Left ventricle myocardium inferior (tissue), 1 donor: ENCODE measurements at regions not wholly inside any gene's neighbourhood (a gene's known extent, or its start where the extent isn't known, plus 50 kb on each side); places are given as distances from the start of the nearest gene placed in this dataset.

ENCODE experiments used
- DNase-seq: peaks from one replicate; pipeline ENCODE4 v3.0.0-alpha.2; 2020
- H3K27ac ChIP-seq: fragments of 200-600 bp; replicated peaks from 2 replicates; pipeline ENCODE4 v1.8.0; 2021
- H3K27me3 ChIP-seq: fragments of 200-600 bp; 2 replicates; pipeline ENCODE4 v1.8.0; 2021; ENCODE audit warnings: low read depth
- H3K36me3 ChIP-seq: fragments of 200-600 bp; 2 replicates; pipeline ENCODE4 v1.8.0; 2021
- H3K4me1 ChIP-seq: fragments of 200-600 bp; 2 replicates; pipeline ENCODE4 v1.8.0; 2021
- H3K4me3 ChIP-seq: fragments of 200-600 bp; 2 replicates; pipeline ENCODE4 v1.8.0; 2021; ENCODE audit warnings: mild to moderate bottlenecking, moderate library complexity
- H3K9me3 ChIP-seq: fragments of 200-600 bp; replicated peaks from 2 replicates; pipeline ENCODE4 v1.8.0; 2021
- intact Hi-C: fragments of 100-400 bp; cut with micrococcal nuclease; formaldehyde crosslinking; loops from one replicate; pipeline ENCODE4 v1.11.0; 2022
- TF ChIP-seq, protein P1 (sequence below): fragments of 200-600 bp; IDR thresholded peaks from 2 replicates; pipeline ENCODE4 v1.8.0; 2021; ENCODE audit warnings: antibody characterized with exemption, mild to moderate bottlenecking, borderline replicate concordance
- donor health status: DM: no; HTN: yes; CAD: no; lungs with severe emphysema.

DNA sequence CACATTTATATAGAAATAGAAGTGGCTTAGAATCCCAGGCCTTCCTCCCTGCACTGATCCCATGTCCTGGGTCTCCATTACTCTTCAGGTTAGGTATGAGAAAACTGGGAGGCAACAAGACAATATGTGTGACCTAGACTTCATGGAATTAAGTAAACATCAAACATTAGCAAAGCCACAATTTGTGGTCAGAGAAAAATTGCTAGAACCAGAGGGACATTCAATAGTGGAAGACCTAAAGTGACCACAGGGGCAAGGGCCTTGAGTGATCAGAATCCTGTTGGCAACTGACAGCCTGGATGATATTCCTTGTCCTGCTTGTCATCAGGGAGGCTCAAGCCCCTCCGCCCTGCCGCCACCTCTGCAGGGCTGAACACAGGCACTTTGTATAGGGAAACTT lies 322.8 kb upstream of the CTNNB1 start:
- H3K27me3 ChIP-seq = no peaks in the 10 kb centered on the region
- no peaks in the 10 kb centered on the region for H3K36me3 ChIP-seq
- peaks cover 38% of the 10 kb centered on the region for H3K4me1 ChIP-seq
- no peaks in the 10 kb centered on the region for H3K9me3 ChIP-seq
- intact Hi-C loops = loop anchor here (5.0 to 10.0 kb wide), 3 partner anchors 98 to 326 kb away; no protein-coding TSS in a partner anchor
- H3K27ac ChIP-seq = peak overlapping the region; percentile 89
- H3K4me3 ChIP-seq = no peak overlapping the region
- DNase-seq = no peak
- TF ChIP-seq, protein P1, sequence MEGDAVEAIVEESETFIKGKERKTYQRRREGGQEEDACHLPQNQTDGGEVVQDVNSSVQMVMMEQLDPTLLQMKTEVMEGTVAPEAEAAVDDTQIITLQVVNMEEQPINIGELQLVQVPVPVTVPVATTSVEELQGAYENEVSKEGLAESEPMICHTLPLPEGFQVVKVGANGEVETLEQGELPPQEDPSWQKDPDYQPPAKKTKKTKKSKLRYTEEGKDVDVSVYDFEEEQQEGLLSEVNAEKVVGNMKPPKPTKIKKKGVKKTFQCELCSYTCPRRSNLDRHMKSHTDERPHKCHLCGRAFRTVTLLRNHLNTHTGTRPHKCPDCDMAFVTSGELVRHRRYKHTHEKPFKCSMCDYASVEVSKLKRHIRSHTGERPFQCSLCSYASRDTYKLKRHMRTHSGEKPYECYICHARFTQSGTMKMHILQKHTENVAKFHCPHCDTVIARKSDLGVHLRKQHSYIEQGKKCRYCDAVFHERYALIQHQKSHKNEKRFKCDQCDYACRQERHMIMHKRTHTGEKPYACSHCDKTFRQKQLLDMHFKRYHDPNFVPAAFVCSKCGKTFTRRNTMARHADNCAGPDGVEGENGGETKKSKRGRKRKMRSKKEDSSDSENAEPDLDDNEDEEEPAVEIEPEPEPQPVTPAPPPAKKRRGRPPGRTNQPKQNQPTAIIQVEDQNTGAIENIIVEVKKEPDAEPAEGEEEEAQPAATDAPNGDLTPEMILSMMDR = no peak

DNA sequence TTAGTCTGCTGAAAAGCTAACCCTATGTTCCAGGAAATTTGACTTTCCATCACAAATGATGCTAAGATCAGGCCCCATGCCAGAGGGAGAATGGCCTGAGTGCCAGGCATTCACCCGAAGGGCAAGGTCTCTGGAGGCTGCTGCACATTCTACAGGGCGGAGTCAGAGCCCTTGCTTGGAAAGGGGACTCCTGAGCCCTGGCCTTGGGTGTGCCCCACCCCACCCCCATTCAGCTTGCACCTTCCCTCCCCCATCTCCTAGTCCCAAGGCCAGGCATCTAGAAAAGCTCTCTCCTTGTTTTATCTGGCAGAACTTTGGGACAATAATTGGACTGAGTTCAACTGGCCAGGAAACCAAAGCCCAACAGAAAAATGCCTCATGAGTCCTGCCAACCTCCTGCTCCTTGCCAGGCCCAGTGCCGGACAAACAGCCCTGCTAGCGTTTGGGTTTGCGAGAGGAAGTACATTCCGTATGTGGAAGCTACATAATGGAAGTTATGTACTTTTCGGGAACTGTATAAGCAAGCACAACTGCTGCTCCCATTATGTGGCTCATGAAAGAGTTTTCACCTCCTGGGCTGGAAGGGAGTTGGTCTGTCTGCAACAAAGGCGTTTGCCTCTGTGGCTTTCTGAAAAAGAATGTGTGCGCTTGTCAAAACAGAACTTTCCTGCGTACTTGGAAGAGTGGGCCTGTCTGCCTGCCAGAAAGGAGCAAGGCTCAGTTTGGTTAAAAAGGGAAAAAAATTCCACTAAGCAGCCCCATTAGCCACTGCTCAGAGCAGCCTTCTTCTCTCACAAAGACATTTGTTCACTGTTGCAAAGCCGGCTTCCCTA lies 321.5 kb upstream of the CTNNB1 start:
- intact Hi-C loops = loop anchor here (5.0 to 10.0 kb wide), 3 partner anchors 97 to 324 kb away; no protein-coding TSS in a partner anchor
- Histone ChIP-seq H3K4me1 (peaks cover 38% of the 10 kb centered on the region), H3K9me3 (peaks cover 8% of the 10 kb centered on the region), H3K27ac (peak overlapping the region; percentile 89), H3K27me3 (no peaks in the 10 kb centered on the region), H3K36me3 (no peaks in the 10 kb centered on the region), H3K4me3 (peak overlapping the region; percentile 24)
- DNase-seq = peak; percentile 70
- TF ChIP-seq, protein P1 = no peak

DNA sequence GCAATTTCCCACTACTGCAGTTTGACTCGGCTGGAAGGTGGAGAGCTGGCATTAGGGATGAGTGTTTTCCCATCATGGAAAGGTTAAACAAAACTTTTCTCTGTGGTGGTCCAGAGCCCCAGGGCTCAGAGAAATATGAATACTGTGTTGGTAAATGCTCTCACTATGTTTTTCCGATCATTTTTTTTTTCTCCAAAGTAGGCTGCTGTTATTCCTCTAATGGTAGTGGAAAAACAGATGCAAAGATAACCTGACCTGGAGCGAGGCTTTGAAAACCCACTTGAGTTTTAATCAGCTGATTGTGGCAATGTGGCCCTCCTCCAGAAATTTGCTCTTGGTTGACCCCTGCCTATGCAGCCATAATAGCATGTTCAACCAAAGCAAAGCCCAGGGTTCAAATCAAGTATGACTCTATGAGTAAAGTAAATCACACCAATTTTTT lies 320.8 kb upstream of the CTNNB1 start:
- no peaks in the 10 kb centered on the region for H3K36me3 ChIP-seq
- peak overlapping the region; percentile 89 for H3K27ac ChIP-seq
- peaks cover 8% of the 10 kb centered on the region for H3K9me3 ChIP-seq
- peak overlapping the region; percentile 24 for H3K4me3 ChIP-seq
- H3K27me3 ChIP-seq = no peaks in the 10 kb centered on the region
- intact Hi-C loops = loop anchor here (5.0 to 10.0 kb wide), 3 partner anchors 96 to 324 kb away; no protein-coding TSS in a partner anchor
- TF ChIP-seq, protein P1 = no peak
- peaks cover 38% of the 10 kb centered on the region for H3K4me1 ChIP-seq
- DNase-seq = no peak

DNA sequence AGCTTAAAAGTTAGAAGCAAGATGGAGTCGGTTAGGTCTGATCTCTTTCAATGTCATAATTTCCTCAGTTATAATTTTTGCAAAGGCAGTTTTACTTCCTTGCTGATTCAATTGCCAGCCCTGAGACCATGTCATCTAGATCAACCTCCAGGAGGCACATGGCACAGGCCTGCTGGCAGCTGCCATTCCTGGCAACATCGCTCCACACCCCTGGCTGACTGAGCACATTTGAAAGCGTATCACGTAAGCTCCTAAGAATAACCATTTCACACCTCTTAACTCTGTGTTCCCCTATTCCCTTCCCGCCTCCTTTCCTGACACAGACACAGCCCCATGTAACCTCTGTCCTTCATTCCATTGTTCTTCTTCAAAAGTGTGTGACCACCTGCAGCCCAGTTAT lies 313.9 kb upstream of the CTNNB1 start:
- TF ChIP-seq, protein P1 = no peak
- Histone ChIP-seq H3K4me1 (peaks cover 18% of the 10 kb centered on the region), H3K4me3 (no peak overlapping the region), H3K9me3 (peaks cover 8% of the 10 kb centered on the region), H3K36me3 (no peaks in the 10 kb centered on the region), H3K27me3 (no peaks in the 10 kb centered on the region), H3K27ac (no peak overlapping the region)
- peak; percentile 44 for DNase-seq
- intact Hi-C loops = no loop called here

DNA sequence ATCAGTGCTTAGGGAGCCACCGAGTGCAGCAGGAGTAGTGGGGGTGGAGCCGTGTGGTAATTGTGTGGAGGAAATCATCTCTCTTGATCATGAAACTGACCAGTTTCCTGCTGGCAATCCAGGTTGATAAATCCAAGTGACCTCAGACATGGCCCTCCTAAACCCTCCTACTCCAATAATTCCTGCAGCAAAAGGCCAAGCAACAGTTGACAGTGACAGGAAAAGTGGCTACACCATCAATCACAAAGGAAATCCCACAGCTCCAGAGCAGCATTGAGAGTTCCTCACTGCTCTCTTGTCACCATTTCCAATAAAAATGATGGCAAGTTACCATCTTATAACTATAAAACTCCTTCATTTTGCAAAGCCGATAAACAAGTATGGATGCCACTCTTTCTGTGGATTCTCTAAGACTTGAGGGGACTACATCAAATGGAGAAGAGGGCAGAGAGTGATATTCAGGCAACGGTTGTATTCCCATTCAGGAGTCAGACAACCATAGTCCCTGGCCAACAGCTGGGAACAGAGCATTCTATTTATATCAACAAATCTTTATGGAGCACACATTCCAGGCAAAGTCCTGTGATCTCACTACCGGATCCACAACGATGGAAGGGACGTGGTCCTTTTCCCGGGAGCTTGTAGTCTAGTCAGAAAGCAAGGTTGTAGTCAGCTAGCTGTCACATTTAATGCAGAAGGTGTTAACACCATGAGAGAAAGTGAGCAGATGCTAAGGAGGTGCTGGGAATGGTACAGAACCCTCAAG lies 312.5 kb upstream of the CTNNB1 start:
- Histone ChIP-seq H3K9me3 (peaks cover 6% of the 10 kb centered on the region), H3K36me3 (no peaks in the 10 kb centered on the region), H3K27ac (no peak overlapping the region), H3K4me3 (no peak overlapping the region), H3K4me1 (peaks cover 18% of the 10 kb centered on the region), H3K27me3 (no peaks in the 10 kb centered on the region)
- DNase-seq = no peak
- intact Hi-C loops = no loop called here
- TF ChIP-seq, protein P1 = no peak
